NK-92 treated with Interleukin-12 subunit alpha and Interleukin-12 subunit beta, amount 100 ng/mL, for 24 hours (cell line): ENCODE measurements at regions not wholly inside any gene's neighbourhood (a gene's known extent, or its start where the extent isn't known, plus 50 kb on each side); places are given as distances from the start of the nearest gene placed in this dataset.
A peak's percentile ranks its signal among the peaks of the same experiment; 100 is the strongest.
"Not testable (repeated sequence)": the region's sequence is repeated elsewhere in the genome, so short reads cannot be mapped to it uniquely, and the experiment has no call there.

Experiments used
- DNase-seq: peaks from one replicate; lab custom pipeline; 2025; lab: John Stamatoyannopoulos, UW

- DNase-seq, result not testable (repeated sequence)
Observed at GRCh38 chr7:38331853-38332595, 58.6 kb upstream of the TARP start.

GRCh38 chr7:38330861-38331621 is 57.6 kb upstream of the TARP start:
- peak; percentile 64 for DNase-seq

GRCh38 chr7:38330039-38330438 is 56.6 kb upstream of the TARP start:
- no peak for DNase-seq

GRCh38 chr7:38329340-38329739 is 55.9 kb upstream of the TARP start:
- no peak for DNase-seq

GRCh38 chr7:38328814-38329213 is 55.4 kb upstream of the TARP start:
- DNase-seq, result no peak

- DNase-seq, result no peak
Observed at GRCh38 chr7:38327637-38328036, 54.2 kb upstream of the TARP start.
